ENCODE measurements at regions not wholly inside any gene's neighbourhood (a gene's known extent, or its start where the extent isn't known, plus 50 kb on each side); places are given as distances from the start of the nearest gene placed in this dataset.

DNA sequence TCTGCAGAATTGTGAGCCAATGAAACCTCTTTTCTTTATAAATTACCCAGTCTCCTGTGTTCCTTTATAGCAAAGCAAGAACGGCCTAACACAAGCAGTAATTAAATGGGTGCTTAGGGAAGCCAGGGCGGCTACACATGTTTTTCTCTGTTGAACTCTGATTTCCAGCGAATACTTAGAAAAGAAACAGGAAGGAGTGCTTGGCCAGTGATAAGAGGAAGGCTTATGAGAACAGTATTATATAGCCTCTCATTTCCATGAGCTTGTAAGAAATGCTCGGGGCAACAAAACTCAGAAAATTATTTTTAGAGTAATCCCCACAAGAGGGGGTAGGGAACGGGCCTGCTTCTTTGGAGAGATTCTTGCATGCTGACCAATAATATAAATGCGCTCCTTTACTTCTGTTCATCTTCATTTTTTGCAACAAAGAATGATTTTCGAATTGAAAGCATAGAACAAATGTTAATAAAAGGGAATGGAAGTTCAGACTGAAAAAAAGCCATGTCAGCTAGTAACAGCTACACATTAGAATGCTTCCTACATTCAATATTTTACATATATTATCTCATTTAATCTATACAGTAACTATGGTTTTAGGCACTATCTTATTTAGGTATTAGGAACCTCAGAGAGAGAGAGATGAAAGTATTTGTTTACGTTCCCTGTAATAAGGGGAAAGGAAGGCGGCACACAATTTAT, 49.7 kb upstream of the CCDC85A start:
- H4K91ac ChIP-seq (replicated peaks; ENCODE audit: insufficient read length, low read length): no peak overlapping the region
- TF ChIP-seq BACH1 (IDR thresholded peaks at IDR 0.05; ENCODE audit: low read length) (no peak), ASH2L (IDR thresholded peaks at IDR 0.05; ENCODE audit: low read length) (no peak), GTF2F1 (IDR thresholded peaks at IDR 0.05; ENCODE audit: borderline replicate concordance, low read depth, low read length) (no peak), NRF1 (IDR thresholded peaks at IDR 0.05; ENCODE audit: low read depth, low read length) (no peak), TAF7 (optimal IDR thresholded peaks at IDR 0.05; ENCODE audit: borderline replicate concordance, low read depth, low read length) (no peak), CBX5 (IDR thresholded peaks at IDR 0.05; ENCODE audit: low read depth, low read length) (no peak), RXRA (IDR thresholded peaks at IDR 0.05; ENCODE audit: insufficient read depth, low read depth, low read length) (no peak)
- TF ChIP-seq, protein P1, sequence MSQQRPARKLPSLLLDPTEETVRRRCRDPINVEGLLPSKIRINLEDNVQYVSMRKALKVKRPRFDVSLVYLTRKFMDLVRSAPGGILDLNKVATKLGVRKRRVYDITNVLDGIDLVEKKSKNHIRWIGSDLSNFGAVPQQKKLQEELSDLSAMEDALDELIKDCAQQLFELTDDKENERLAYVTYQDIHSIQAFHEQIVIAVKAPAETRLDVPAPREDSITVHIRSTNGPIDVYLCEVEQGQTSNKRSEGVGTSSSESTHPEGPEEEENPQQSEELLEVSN (IDR thresholded peaks at IDR 0.05): no peak
- TF ChIP-seq, protein P2, sequence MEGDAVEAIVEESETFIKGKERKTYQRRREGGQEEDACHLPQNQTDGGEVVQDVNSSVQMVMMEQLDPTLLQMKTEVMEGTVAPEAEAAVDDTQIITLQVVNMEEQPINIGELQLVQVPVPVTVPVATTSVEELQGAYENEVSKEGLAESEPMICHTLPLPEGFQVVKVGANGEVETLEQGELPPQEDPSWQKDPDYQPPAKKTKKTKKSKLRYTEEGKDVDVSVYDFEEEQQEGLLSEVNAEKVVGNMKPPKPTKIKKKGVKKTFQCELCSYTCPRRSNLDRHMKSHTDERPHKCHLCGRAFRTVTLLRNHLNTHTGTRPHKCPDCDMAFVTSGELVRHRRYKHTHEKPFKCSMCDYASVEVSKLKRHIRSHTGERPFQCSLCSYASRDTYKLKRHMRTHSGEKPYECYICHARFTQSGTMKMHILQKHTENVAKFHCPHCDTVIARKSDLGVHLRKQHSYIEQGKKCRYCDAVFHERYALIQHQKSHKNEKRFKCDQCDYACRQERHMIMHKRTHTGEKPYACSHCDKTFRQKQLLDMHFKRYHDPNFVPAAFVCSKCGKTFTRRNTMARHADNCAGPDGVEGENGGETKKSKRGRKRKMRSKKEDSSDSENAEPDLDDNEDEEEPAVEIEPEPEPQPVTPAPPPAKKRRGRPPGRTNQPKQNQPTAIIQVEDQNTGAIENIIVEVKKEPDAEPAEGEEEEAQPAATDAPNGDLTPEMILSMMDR (IDR thresholded peaks at IDR 0.05; ENCODE audit: control extremely low read depth in 1 of 3, insufficient read depth in 1 of 3, low read depth in 1 of 3, low read length in 3 of 3): no peak

More for the DNA sequence above, 49.7 kb upstream of the CCDC85A start:
- H3K79me2 ChIP-seq (ENCODE audit: control insufficient read depth in 1 of 2, insufficient read depth in 2 of 2, low read length in 2 of 2): no peaks in the 10 kb centered on the region
- no peak overlapping the region for H2BK15ac ChIP-seq (ENCODE audit: low read length)
- H3K79me1 ChIP-seq (ENCODE audit: low read depth, low read length): no peaks in the 10 kb centered on the region; the same call in 1 of the 2 replicates
- CTCF ChIA-PET (ENCODE audit: partially characterized antibody): interaction anchor here (0.6 to 3.4 kb wide), 8 partner anchors 11 to 1375 kb away, joined by 3 to 21 read pairs (median 3); no protein-coding TSS in a partner anchor
- H3K9me3 ChIP-seq (ENCODE audit: insufficient read depth in 2 of 2, low read depth in 1 of 2, low read length in 1 of 2): no peaks in the 10 kb centered on the region
- H3K27me3 ChIP-seq (replicated peaks in 1 of 4; ENCODE audit: control insufficient read depth in 3 of 4, extremely low read depth in 1 of 4, insufficient read depth in 3 of 4, low read length in 3 of 4): no peaks in the 10 kb centered on the region
- no peak overlapping the region for H3K4me2 ChIP-seq (ENCODE audit: insufficient read depth in 1 of 2, low read depth in 2 of 2, low read length in 2 of 2)
- H3K23me2 ChIP-seq (ENCODE audit: low read depth, low read length): no peaks in the 10 kb centered on the region
- H4K20me1 ChIP-seq (replicated peaks in 1 of 2; ENCODE audit: control insufficient read depth in 1 of 2, insufficient read depth in 2 of 2, low read length in 2 of 2): peaks cover 0 to 4% of the 10 kb centered on the region in 2 experiments
- no peak overlapping the region for H3K56ac ChIP-seq (replicated peaks; ENCODE audit: insufficient read length, low read depth, low read length)
- H2AK5ac ChIP-seq (ENCODE audit: low read depth, low read length): no peak overlapping the region
- no peak for DNase-seq (ENCODE audit: low read depth in 1 of 2, low spot score in 2 of 2)
- no peak overlapping the region for H2AFZ ChIP-seq (ENCODE audit: low read length)
- FAIRE-seq: no peak
- no peak overlapping the region for H2BK20ac ChIP-seq (ENCODE audit: low read length)
- no peaks in the 10 kb centered on the region for H3K36me3 ChIP-seq (ENCODE audit: control insufficient read depth in 2 of 4, insufficient read depth in 4 of 4, low read length in 3 of 4)
- H3K18ac ChIP-seq (ENCODE audit: extremely low read depth, low read length): no peak overlapping the region
- POLR2A ChIA-PET (ENCODE audit: partially characterized antibody): interaction anchor here (1.1 to 1.4 kb wide), 2 partner anchors 15 to 32 kb away, joined by 4 read pairs; no protein-coding TSS in a partner anchor
- H4K5ac ChIP-seq (ENCODE audit: insufficient read length, low read depth, low read length): no peak overlapping the region
- no peak overlapping the region for H3K27ac ChIP-seq (ENCODE audit: low read depth, low read length)
- no peak overlapping the region for H4K8ac ChIP-seq (ENCODE audit: extremely low read depth, insufficient read depth, low read length)
- no peak overlapping the region for H2BK12ac ChIP-seq (ENCODE audit: low read depth, low read length)
- no peak overlapping the region for H3K9ac ChIP-seq (replicated peaks in 1 of 4; ENCODE audit: extremely low read depth in 1 of 4, low read depth in 3 of 4, low read length in 3 of 4)
- H3K4me1 ChIP-seq (replicated peaks in 1 of 4; ENCODE audit: control insufficient read depth in 3 of 4, insufficient read depth in 4 of 4, low read length in 3 of 4): no peaks in the 10 kb centered on the region; a peak in 1 of 7 replicates
- H3K23ac ChIP-seq (ENCODE audit: insufficient read length): no peak overlapping the region
- H3K4me3 ChIP-seq (ENCODE audit: extremely low read depth in 1 of 4, insufficient read depth in 2 of 4, low read depth in 3 of 4, low read length in 4 of 4): no peak overlapping the region
- H3K4ac ChIP-seq (replicated peaks; ENCODE audit: insufficient read length, low read depth, low read length): no peak overlapping the region
- WGBS, 2 experiments (ENCODE audit: extremely low coverage in 1 of 2, insufficient coverage in 1 of 2, insufficient read length in 1 of 2, insufficient replicate concordance in 2 of 2, low coverage in 1 of 2, low lambda C conversion rate in 2 of 2, missing lambda C conversion rate in 1 of 2): 88% methylated on average over 9 of the region's 9 CpGs; no CpG with 5 or more reads in 1 of the 2 experiments
- H2BK120ac ChIP-seq (replicated peaks; ENCODE audit: low read depth, low read length): no peak overlapping the region
- no peak overlapping the region for H2BK5ac ChIP-seq (ENCODE audit: low read depth, low read length)
- no peak overlapping the region for H3K14ac ChIP-seq (ENCODE audit: insufficient read length)

All from H1 (cell line).